GM21717 (cell line): ENCODE measurements at regions not wholly inside any gene's neighbourhood (a gene's known extent, or its start where the extent isn't known, plus 50 kb on each side); places are given as distances from the start of the nearest gene placed in this dataset.
"Not testable (repeated sequence)": the region's sequence is repeated elsewhere in the genome, so short reads cannot be mapped to it uniquely, and the experiment has no call there.

Experiments used
- ATAC-seq: cut with Tn5 transposase; IDR thresholded peaks from one replicate; pipeline ENCODE4 v1.9.1; 2021; ENCODE audit warnings: mild to moderate bottlenecking, moderate library complexity; ENCODE audit not compliant: unreplicated experiment

GRCh38 chr12:79993106-79993862 is 58.4 kb upstream of the PPP1R12A start:
- ATAC-seq: no peak

- no peak for ATAC-seq
Measured at GRCh38 chr12:79991586-79991985, 56.7 kb upstream of the PPP1R12A start.

- ATAC-seq: not testable (repeated sequence)
Measured at GRCh38 chr12:79990509-79991338, 55.8 kb upstream of the PPP1R12A start.

- no peak for ATAC-seq
Measured at GRCh38 chr12:79988368-79988767, 53.5 kb upstream of the PPP1R12A start.

- ATAC-seq: no peak
Measured at GRCh38 chr12:79987731-79988130, 52.8 kb upstream of the PPP1R12A start.
